GM12864 (cell line): ENCODE measurements at regions not wholly inside any gene's neighbourhood (a gene's known extent, or its start where the extent isn't known, plus 50 kb on each side); places are given as distances from the start of the nearest gene placed in this dataset.
"Not testable (repeated sequence)": the region's sequence is repeated elsewhere in the genome, so short reads cannot be mapped to it uniquely, and the experiment has no call there.

Experiments used
- DNase-seq: peaks from one replicate; pipeline ENCODE4 v3.0.0-alpha.2; 2011; ENCODE audit warnings: low read depth
- H3K4me3 ChIP-seq: 2 replicates; pipeline ENCODE4 v1.5.1; 2011; ENCODE audit warnings: mild to moderate bottlenecking, low read depth, low read length, control low read depth
- TF ChIP-seq, protein P1 (sequence below): IDR thresholded peaks from 2 replicates; pipeline ENCODE4 v1.5.1; 2011; ENCODE audit warnings: low read depth, mild to moderate bottlenecking, moderate library complexity, low read length, control low read depth, inconsistent platforms; ENCODE audit errors: missing control alignments

DNA sequence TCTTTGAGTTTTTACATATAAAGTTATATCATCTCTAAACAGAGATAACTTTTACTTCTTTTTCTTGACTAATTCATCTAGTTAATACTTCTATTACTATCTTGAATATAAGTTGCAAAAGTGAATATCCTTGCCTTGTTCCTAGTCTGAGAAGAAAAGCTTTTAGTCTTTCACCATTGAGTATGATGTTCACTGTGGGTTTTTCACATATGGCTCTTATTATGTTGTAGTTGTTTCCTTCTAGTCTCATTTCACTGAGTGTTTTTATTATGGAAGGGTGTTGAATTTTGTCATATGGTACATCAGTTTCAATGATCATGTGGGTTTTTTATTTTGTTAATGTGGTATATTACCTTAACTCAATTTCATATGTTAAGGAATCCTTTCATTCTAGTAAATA, 488.3 kb downstream of the COL12A1 start:
- no peak for DNase-seq
- H3K4me3 ChIP-seq, result no peak overlapping the region
- TF ChIP-seq, protein P1, sequence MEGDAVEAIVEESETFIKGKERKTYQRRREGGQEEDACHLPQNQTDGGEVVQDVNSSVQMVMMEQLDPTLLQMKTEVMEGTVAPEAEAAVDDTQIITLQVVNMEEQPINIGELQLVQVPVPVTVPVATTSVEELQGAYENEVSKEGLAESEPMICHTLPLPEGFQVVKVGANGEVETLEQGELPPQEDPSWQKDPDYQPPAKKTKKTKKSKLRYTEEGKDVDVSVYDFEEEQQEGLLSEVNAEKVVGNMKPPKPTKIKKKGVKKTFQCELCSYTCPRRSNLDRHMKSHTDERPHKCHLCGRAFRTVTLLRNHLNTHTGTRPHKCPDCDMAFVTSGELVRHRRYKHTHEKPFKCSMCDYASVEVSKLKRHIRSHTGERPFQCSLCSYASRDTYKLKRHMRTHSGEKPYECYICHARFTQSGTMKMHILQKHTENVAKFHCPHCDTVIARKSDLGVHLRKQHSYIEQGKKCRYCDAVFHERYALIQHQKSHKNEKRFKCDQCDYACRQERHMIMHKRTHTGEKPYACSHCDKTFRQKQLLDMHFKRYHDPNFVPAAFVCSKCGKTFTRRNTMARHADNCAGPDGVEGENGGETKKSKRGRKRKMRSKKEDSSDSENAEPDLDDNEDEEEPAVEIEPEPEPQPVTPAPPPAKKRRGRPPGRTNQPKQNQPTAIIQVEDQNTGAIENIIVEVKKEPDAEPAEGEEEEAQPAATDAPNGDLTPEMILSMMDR, result no peak

DNA sequence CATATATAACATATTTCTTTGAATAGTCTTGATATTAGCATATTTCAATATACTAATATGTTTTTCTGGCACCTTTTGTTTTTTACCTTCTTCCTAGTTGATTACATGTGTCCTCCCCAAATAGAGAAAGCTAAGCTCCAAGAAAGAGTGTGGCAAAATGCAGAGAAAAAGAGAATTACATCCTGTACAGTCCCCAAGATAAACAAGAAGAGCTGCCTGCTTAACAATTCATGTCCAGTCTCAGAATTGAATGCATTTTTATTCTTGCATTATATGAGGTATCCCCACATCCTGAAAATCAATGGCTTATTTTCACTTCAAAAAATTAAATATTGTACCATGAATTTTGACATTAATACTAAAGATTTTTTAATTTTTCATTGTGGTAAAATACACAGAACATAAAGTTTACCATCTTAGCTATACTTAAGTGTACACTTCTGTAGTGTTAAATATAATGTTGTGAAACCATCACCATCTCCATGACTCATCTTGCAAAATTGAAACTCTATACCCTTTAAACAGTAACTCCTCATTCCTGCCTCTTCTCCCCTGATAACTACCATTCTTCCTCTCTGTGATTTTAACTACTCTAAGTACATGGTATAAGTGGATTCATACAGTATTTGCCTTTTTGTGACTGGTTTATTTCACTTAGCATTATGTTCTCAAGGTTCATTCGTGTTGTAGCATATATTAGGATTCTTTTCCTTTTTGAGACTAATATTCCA, 490.3 kb downstream of the COL12A1 start:
- no peak for DNase-seq
- TF ChIP-seq, protein P1, result no peak
- no peak overlapping the region for H3K4me3 ChIP-seq

DNA sequence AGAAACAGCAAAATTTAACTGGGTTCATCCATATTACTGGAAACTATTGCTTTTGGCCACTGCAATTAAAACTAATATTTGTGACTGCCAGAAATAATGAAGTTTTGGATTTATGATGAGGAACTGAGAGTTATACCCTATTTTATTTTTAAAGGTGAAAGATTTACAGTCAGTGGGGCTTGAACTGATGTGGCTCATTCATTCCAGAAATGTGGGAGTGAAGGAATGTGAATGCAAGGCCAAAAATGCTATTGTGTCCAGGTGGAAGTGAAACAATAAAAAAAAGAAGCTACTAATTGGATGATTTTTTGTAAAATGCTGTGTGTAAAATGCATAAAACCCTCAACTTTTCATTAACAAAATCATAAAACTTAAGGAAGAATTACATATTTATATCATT, 491.9 kb downstream of the COL12A1 start:
- no peak for DNase-seq
- no peak overlapping the region for H3K4me3 ChIP-seq
- TF ChIP-seq, protein P1, result no peak

DNA sequence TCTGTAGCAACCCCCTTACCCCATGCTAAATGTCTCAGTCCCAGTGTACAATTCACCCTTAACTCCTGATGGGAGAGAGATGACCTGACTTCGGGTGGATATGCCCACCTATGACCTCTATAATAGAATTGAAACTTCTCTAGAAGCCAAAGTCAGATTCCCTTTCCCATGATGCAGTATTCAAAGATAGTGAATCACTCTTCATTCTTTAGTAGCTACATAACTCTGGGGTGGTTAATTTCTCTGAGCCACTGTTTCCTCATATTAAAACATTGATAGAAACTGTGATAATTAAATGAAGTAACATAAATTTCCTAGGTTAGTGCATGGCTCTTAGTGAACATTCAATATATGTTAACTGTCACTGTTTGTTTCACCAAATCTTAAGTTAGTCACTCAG, 500.4 kb downstream of the COL12A1 start:
- DNase-seq, result no peak
- TF ChIP-seq, protein P1, result no peak
- H3K4me3 ChIP-seq, result no peak overlapping the region

DNA sequence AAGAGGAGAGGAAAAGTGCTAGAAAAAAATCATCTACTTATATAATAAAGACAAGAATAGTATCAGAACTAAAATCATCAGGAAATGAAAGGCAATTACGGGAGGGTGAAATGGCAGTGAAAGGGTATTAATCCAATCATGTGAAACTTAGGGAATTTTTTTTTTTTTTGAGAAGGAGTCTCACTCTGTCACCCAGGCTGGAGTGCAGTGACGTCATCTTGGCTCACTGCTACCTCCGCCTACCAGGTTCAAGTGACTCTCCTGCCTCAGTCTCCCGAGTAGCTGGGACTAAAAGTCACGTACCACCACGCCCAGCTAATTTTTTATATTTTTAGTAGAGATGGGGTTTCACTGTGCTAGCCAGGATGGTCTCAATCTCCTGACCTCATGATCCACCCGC, 501.3 kb downstream of the COL12A1 start:
- H3K4me3 ChIP-seq, DNase-seq: not testable (repeated sequence)

DNA sequence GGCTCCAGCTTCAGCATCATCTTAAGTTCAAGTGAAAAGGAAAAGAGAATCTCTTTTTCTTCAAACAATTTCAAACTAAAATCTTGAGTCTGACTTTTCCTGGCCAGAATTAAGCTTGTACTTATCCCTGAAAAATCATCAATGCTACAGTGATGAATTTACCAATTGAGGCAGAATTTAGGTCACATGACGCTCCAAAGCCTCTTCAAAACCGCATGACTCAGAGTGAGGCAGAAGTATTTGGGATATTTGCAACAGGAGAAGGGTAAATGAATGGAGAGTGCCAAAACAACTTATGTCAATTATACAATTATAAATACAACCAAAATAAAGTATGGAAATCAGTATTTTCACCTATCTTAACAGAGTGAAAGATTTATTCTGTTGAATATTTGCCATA, 515.5 kb downstream of the COL12A1 start:
- no peak for DNase-seq
- TF ChIP-seq, protein P1, result no peak
- no peak overlapping the region for H3K4me3 ChIP-seq

DNA sequence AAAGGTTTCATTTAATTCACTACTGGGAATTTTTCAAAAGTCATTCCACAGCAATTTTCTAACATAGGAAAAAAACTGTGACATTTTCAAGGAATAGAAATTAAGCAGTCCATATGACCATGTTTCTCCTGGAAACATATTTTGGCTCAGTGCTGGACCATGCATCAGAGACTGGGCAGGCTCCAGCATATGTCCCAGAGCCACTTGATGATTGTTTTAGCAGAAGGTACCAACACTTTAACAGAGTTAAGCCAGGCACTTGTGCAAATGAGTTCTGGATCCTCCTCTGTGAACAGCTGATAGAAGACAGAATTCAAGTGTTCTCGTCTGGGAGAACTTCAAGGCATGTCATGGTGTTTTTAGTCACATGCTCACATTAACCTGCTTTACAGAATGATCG, 516.3 kb downstream of the COL12A1 start:
- no peak for DNase-seq
- no peak overlapping the region for H3K4me3 ChIP-seq
- TF ChIP-seq, protein P1, result no peak
